ENCODE measurements at regions not wholly inside any gene's neighbourhood (a gene's known extent, or its start where the extent isn't known, plus 50 kb on each side); places are given as distances from the start of the nearest gene placed in this dataset.

GRCh38 chr10:107708981-107709380 lies 544.5 kb upstream of the SORCS1 start:
- no peaks in the 10 kb centered on the region for H3K4me1 ChIP-seq (ENCODE audit: control insufficient read depth, insufficient read depth, low read length)
- POLR2A ChIA-PET, result no interaction called here

GRCh38 chr10:107706096-107706725 lies 541.7 kb upstream of the SORCS1 start:
- no peaks in the 10 kb centered on the region for H3K9me3 ChIP-seq (ENCODE audit: control insufficient read depth, insufficient read depth, low read depth, low read length)
- ChIA-PET POLR2A (no interaction called here), CTCF (no interaction called here)
- no peak overlapping the region for H3K4me3 ChIP-seq (ENCODE audit: low read depth, low read length)
- no peaks in the 10 kb centered on the region for H3K36me3 ChIP-seq (ENCODE audit: control insufficient read depth in 2 of 2, insufficient read depth in 1 of 2, low read length in 2 of 2)
- H3K4me1 ChIP-seq (ENCODE audit: control insufficient read depth, insufficient read depth, low read length), result no peaks in the 10 kb centered on the region
- TF ChIP-seq ZNF776 (tag by site-specific recombination; IDR thresholded peaks at IDR 0.05; ENCODE audit: borderline replicate concordance) (no peak), KLF16 (tag by site-specific recombination; IDR thresholded peaks at IDR 0.05) (no peak), RBAK (tag by site-specific recombination; IDR thresholded peaks at IDR 0.05) (no peak), ZNF10 (tag by site-specific recombination; IDR thresholded peaks at IDR 0.05) (no peak), TCF7L2 (IDR thresholded peaks at IDR 0.05; ENCODE audit: borderline replicate concordance, low read depth, low read length) (no peak), ZNF792 (tag by site-specific recombination; IDR thresholded peaks at IDR 0.05) (no peak), ZNF580 (tag by site-specific recombination; IDR thresholded peaks at IDR 0.05) (no peak), ZBTB48 (tag by site-specific recombination; IDR thresholded peaks at IDR 0.05) (no peak), ZNF664 (tag by site-specific recombination; IDR thresholded peaks at IDR 0.05) (no peak), ZNF623 (tag by site-specific recombination; IDR thresholded peaks at IDR 0.05) (no peak), BCL11A (tag by site-specific recombination; IDR thresholded peaks at IDR 0.05; ENCODE audit: low read depth) (no peak), CTCF (tag by site-specific recombination; IDR thresholded peaks at IDR 0.05) (no peak), ZNF404 (tag by site-specific recombination; IDR thresholded peaks at IDR 0.05) (no peak), ZNF132 (tag by site-specific recombination; IDR thresholded peaks at IDR 0.05; ENCODE audit: borderline replicate concordance) (no peak), ZNF518A (tag by site-specific recombination; conservative IDR thresholded peaks at IDR 0.05; ENCODE audit: low read depth) (no peak)
- H3K27ac ChIP-seq (ENCODE audit: extremely low read depth, low read depth, low read length), result no peak overlapping the region

More at GRCh38 chr10:107708981-107709380, 544.5 kb upstream of the SORCS1 start:
- TF ChIP-seq KLF16 (tag by site-specific recombination; IDR thresholded peaks at IDR 0.05) (no peak), ZNF157 (tag by site-specific recombination; IDR thresholded peaks at IDR 0.05) (no peak), SETDB1 (IDR thresholded peaks at IDR 0.05; ENCODE audit: insufficient read length, low read length) (no peak), KLF10 (tag by site-specific recombination; IDR thresholded peaks at IDR 0.05) (no peak), ZNF501 (tag by site-specific recombination; IDR thresholded peaks at IDR 0.05) (no peak), ZNF169 (tag by site-specific recombination; IDR thresholded peaks at IDR 0.05) (no peak), GLIS1 (tag by site-specific recombination; IDR thresholded peaks at IDR 0.05) (no peak), ZSCAN16 (tag by site-specific recombination; IDR thresholded peaks at IDR 0.05) (no peak), ZNF394 (tag by site-specific recombination; IDR thresholded peaks at IDR 0.05; ENCODE audit: borderline replicate concordance) (no peak), KLF1 (tag by site-specific recombination; IDR thresholded peaks at IDR 0.05) (no peak), GLI4 (tag by site-specific recombination; IDR thresholded peaks at IDR 0.05) (no peak)
- no peaks in the 10 kb centered on the region for H3K36me3 ChIP-seq (ENCODE audit: control insufficient read depth in 2 of 2, insufficient read depth in 1 of 2, low read length in 2 of 2)
- no peaks in the 10 kb centered on the region for H3K9me3 ChIP-seq (ENCODE audit: control insufficient read depth, insufficient read depth, low read depth, low read length)
- H3K4me3 ChIP-seq (ENCODE audit: low read depth, low read length), result no peak overlapping the region
- CTCF ChIA-PET, result no interaction called here
- no peak overlapping the region for H3K27ac ChIP-seq (ENCODE audit: extremely low read depth, low read depth, low read length)
